ENCODE measurements at regions not wholly inside any gene's neighbourhood (a gene's known extent, or its start where the extent isn't known, plus 50 kb on each side); places are given as distances from the start of the nearest gene placed in this dataset.

DNA sequence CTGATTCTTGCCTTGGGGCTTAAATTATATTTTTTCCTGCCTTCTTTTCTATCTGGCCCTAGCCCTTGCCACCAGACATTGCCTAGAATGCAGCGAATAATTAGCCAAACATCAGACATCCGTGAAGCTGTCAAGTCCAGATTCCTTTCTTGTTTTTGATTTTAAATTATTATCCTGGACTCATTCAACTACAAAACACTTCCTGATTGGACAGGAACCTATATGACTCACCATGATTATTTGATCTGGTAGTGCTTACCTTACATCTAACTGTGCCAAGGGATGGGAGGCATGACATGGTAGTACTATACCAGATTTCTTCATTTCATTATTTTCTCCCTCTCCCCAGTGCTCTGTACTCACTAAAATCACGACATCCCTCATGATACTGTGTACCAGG is 829.6 kb downstream of the TLR4 start:
- Mint-ChIP-seq H3K27ac (no peak overlapping the region), H3K27me3 (ENCODE audit: insufficient read depth, low read depth) (no peaks in the 10 kb centered on the region)

DNA sequence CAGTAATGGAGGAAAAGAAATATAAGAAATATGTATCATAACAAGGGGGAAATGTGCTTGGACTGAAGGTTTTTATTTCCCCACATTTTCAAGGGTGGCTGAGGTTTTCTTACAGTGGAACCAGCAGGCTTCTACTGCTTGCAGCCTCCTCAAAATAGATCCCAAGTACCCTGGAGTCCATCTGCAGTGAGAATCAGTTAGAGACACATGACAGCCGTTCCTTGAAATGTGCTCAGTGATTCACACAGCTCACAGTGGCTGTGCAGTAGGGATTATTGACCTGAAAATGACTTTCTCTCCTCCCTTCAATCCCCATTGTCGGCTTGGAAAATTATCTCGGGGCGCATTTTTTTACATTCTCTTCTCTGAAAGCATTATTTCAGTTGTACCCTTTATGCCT is 832.0 kb downstream of the TLR4 start:
- Mint-ChIP-seq H3K27ac (no peak overlapping the region), H3K36me3 (no peaks in the 10 kb centered on the region), H3K4me1 (no peaks in the 10 kb centered on the region), H3K9me3 (no peaks in the 10 kb centered on the region), H3K4me3 (no peak overlapping the region), H3K27me3 (ENCODE audit: insufficient read depth, low read depth) (no peaks in the 10 kb centered on the region)
- no peak overlapping the region for H2AFZ ChIP-seq (replicated peaks)
- no peak overlapping the region for H3K9ac ChIP-seq
- no peaks in the 10 kb centered on the region for H3F3A ChIP-seq (ENCODE audit: low read depth)
- no peak overlapping the region for H3K4me3 ChIP-seq
- H3K27ac ChIP-seq: no peak overlapping the region
- H3K9me3 ChIP-seq (ENCODE audit: low read depth): no peaks in the 10 kb centered on the region
- no peak overlapping the region for H3K4me2 ChIP-seq
- no peak for DNase-seq (ENCODE audit: low spot score)
- no peaks in the 10 kb centered on the region for H3K36me3 ChIP-seq
- H3K27me3 ChIP-seq: no peaks in the 10 kb centered on the region
- H4K20me1 ChIP-seq (ENCODE audit: low read depth): no peaks in the 10 kb centered on the region
- TF ChIP-seq EZH2phosphoT487 (IDR thresholded peaks at IDR 0.05) (no peak), EZH2 (IDR thresholded peaks at IDR 0.05) (no peak)
- TF ChIP-seq, protein P1, sequence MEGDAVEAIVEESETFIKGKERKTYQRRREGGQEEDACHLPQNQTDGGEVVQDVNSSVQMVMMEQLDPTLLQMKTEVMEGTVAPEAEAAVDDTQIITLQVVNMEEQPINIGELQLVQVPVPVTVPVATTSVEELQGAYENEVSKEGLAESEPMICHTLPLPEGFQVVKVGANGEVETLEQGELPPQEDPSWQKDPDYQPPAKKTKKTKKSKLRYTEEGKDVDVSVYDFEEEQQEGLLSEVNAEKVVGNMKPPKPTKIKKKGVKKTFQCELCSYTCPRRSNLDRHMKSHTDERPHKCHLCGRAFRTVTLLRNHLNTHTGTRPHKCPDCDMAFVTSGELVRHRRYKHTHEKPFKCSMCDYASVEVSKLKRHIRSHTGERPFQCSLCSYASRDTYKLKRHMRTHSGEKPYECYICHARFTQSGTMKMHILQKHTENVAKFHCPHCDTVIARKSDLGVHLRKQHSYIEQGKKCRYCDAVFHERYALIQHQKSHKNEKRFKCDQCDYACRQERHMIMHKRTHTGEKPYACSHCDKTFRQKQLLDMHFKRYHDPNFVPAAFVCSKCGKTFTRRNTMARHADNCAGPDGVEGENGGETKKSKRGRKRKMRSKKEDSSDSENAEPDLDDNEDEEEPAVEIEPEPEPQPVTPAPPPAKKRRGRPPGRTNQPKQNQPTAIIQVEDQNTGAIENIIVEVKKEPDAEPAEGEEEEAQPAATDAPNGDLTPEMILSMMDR (IDR thresholded peaks at IDR 0.05): no peak
- H3K4me1 ChIP-seq: no peaks in the 10 kb centered on the region
- H3K79me2 ChIP-seq (ENCODE audit: low read depth): no peaks in the 10 kb centered on the region

More for the DNA sequence above, 829.6 kb downstream of the TLR4 start:
- no peak for DNase-seq (ENCODE audit: low spot score)
- H3K36me3 Mint-ChIP-seq: no peaks in the 10 kb centered on the region
- Histone ChIP-seq H4K20me1 (ENCODE audit: low read depth) (no peaks in the 10 kb centered on the region), H3K27ac (no peak overlapping the region), H3K4me1 (no peaks in the 10 kb centered on the region), H3K79me2 (ENCODE audit: low read depth) (no peaks in the 10 kb centered on the region), H2AFZ (replicated peaks) (no peak overlapping the region), H3K4me3 (no peak overlapping the region), H3K36me3 (no peaks in the 10 kb centered on the region), H3F3A (ENCODE audit: low read depth) (no peaks in the 10 kb centered on the region), H3K9me3 (ENCODE audit: low read depth) (no peaks in the 10 kb centered on the region), H3K9ac (no peak overlapping the region), H3K27me3 (no peaks in the 10 kb centered on the region), H3K4me2 (no peak overlapping the region)
- no peaks in the 10 kb centered on the region for H3K4me1 Mint-ChIP-seq
- H3K9me3 Mint-ChIP-seq: no peaks in the 10 kb centered on the region
- TF ChIP-seq EZH2phosphoT487 (IDR thresholded peaks at IDR 0.05) (no peak), EZH2 (IDR thresholded peaks at IDR 0.05) (no peak)
- TF ChIP-seq, protein P1 (IDR thresholded peaks at IDR 0.05): no peak
- no peak overlapping the region for H3K4me3 Mint-ChIP-seq

DNA sequence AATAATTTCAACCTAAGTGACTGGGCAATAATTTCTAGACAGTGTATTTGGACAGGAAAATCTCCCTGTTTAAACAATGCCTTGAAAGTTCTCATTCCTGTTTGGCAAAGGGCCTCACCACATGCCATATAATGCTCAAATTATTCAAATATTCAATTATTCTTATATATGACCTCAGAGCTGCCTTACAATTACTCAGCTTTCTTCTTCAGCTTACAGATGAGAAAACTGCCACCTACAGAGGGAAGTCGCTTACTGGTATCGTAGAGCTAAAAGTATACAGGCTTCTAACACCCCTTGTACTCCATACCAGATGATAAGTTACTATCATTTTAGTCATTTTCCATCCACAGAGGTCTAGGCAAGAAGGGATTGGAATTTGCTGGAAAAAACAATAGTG is 830.3 kb downstream of the BRINP1 start:
- no peaks in the 10 kb centered on the region for H3K27me3 ChIP-seq
- no peaks in the 10 kb centered on the region for H3K79me2 ChIP-seq (ENCODE audit: low read depth)
- Mint-ChIP-seq H3K9me3 (no peaks in the 10 kb centered on the region), H3K4me1 (no peaks in the 10 kb centered on the region), H3K27ac (no peak overlapping the region), H3K27me3 (ENCODE audit: insufficient read depth, low read depth) (no peaks in the 10 kb centered on the region), H3K36me3 (no peaks in the 10 kb centered on the region), H3K4me3 (no peak overlapping the region)
- no peak overlapping the region for H3K27ac ChIP-seq
- H3K36me3 ChIP-seq: no peaks in the 10 kb centered on the region
- no peak for DNase-seq (ENCODE audit: low spot score)
- H2AFZ ChIP-seq (replicated peaks): no peak overlapping the region
- TF ChIP-seq EZH2 (IDR thresholded peaks at IDR 0.05) (no peak), EZH2phosphoT487 (IDR thresholded peaks at IDR 0.05) (no peak)
- TF ChIP-seq, protein P1 (IDR thresholded peaks at IDR 0.05): no peak
- H3K4me1 ChIP-seq: no peaks in the 10 kb centered on the region
- no peaks in the 10 kb centered on the region for H4K20me1 ChIP-seq (ENCODE audit: low read depth)
- H3K4me3 ChIP-seq: no peak overlapping the region
- no peaks in the 10 kb centered on the region for H3F3A ChIP-seq (ENCODE audit: low read depth)
- no peaks in the 10 kb centered on the region for H3K9me3 ChIP-seq (ENCODE audit: low read depth)
- no peak overlapping the region for H3K4me2 ChIP-seq
- H3K9ac ChIP-seq: no peak overlapping the region
